Activated CD8-positive, alpha-beta T cell treated with anti-CD3 and anti-CD28 coated beads, Interleukin-2, amount 10 ng/mL, durations not matched to agents 7 days and 5 days (primary cell): ENCODE measurements at regions not wholly inside any gene's neighbourhood (a gene's known extent, or its start where the extent isn't known, plus 50 kb on each side); places are given as distances from the start of the nearest gene placed in this dataset.
A peak's percentile ranks its signal among the peaks of the same experiment; 100 is the strongest.
"Not testable (repeated sequence)": the region's sequence is repeated elsewhere in the genome, so short reads cannot be mapped to it uniquely, and the experiment has no call there.

Source experiments
- ATAC-seq: fragments of 150-1000 bp; cut with Tn5 transposase; one replicate; pipeline ENCODE4 v1.10.0; 2021; ENCODE audit warnings: moderate library complexity
- CTCF ChIA-PET: fragments of 350-600 bp; sonication (Branson Sonifier 250); formaldehyde crosslinking; loops from one replicate; lab custom pipeline; 2021; ENCODE audit warnings: antibody characterized with exemption; lab: Charles Lee
- POLR2A ChIA-PET: fragments of 350-600 bp; sonication (Branson Sonifier 250); formaldehyde crosslinking; loops from one replicate; lab custom pipeline; 2021; ENCODE audit warnings: antibody characterized with exemption; lab: Charles Lee
- DNase-seq: peaks from one replicate; pipeline ENCODE4 v3.0.0-alpha.2; 2020
- H3K27ac Mint-ChIP-seq: one replicate; pipeline ENCODE4 v1.8.0; 2021; ENCODE audit warnings: mild to moderate bottlenecking, mixed read lengths
- H3K27me3 Mint-ChIP-seq: one replicate; pipeline ENCODE4 v1.8.0; 2021; ENCODE audit warnings: low read depth, mixed read lengths
- H3K36me3 Mint-ChIP-seq: one replicate; pipeline ENCODE4 v1.8.0; 2021; ENCODE audit warnings: low read depth, mixed read lengths
- H3K4me1 Mint-ChIP-seq: one replicate; pipeline ENCODE4 v1.8.0; 2021; ENCODE audit warnings: low read depth, mixed read lengths
- H3K4me3 Mint-ChIP-seq: one replicate; pipeline ENCODE4 v1.8.0; 2021; ENCODE audit warnings: mild to moderate bottlenecking, mixed read lengths
- H3K9me3 Mint-ChIP-seq: one replicate; pipeline ENCODE4 v1.8.0; 2022; ENCODE audit warnings: mixed read lengths; ENCODE audit not compliant: insufficient read depth

DNA sequence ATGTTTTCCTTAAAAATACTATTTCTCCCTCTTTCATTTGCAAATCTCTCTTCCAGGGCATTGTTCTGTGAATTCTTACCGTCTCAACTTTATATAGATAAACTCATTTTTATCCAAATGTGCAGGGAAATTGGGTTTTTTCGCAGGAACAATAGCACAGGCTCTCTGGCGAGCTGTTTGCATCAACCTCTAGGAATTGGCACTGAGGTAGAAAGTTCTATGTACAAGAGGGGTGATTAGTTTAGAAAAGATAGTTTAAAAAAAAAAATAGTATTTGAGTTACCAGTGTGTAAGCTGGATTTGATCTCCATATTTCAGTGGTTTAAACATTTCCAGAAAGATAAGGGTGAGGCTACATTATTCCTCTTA lies 129.7 kb upstream of the BTN3A2 start:
- ChIA-PET CTCF (interaction anchor here (1.0 to 3.1 kb wide), 4 partner anchors 10 to 37 kb away, joined by 3 to 14 read pairs (median 4); a partner anchor contains a TSS), POLR2A (interaction anchor here (1.0 to 7.2 kb wide), 35 partner anchors 12 to 1658 kb away, joined by 4 to 1100 read pairs (median 35); a partner anchor contains a TSS)
- DNase-seq (peak; percentile 22), ATAC-seq (no peak)
- Mint-ChIP-seq H3K4me1 (peaks cover 42% of the 10 kb centered on the region), H3K9me3 (no peaks in the 10 kb centered on the region), H3K4me3 (peak overlapping the region; percentile 78), H3K27me3 (peaks cover 2% of the 10 kb centered on the region), H3K36me3 (peaks cover 18% of the 10 kb centered on the region), H3K27ac (peak overlapping the region; percentile 99)

DNA sequence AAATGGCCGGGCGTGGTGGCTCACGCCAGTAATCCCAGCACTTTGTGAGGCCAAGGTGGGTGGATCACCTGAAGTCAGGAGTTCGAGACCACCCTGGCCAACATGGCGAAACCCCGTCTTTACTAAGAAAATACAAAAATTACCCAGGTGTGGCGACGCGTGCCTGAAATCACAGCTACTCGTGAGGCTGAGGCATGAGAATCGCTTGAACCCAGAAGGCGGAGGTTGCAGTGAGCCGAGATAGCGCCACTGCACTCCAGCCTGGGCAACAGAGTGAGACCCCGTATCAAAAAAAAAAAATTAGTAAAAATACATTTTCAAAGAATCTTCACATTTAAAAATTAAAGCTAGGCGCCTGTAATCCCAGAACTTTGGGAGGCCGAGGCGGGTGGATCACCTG lies 125.6 kb upstream of the BTN3A2 start:
- ATAC-seq, CTCF ChIA-PET, H3K27me3 Mint-ChIP-seq, H3K4me3 Mint-ChIP-seq, H3K9me3 Mint-ChIP-seq: not testable (repeated sequence)
- POLR2A ChIA-PET, result interaction anchor here (0.6 to 6.8 kb wide), 8 partner anchors 12 to 894 kb away, joined by 3 to 118 read pairs (median 16); a partner anchor contains a TSS
- Mint-ChIP-seq H3K36me3 (peaks cover 14% of the 10 kb centered on the region), H3K4me1 (peaks cover 43% of the 10 kb centered on the region), H3K27ac (peak overlapping the region; percentile 68)
- peak; percentile 13 for DNase-seq

DNA sequence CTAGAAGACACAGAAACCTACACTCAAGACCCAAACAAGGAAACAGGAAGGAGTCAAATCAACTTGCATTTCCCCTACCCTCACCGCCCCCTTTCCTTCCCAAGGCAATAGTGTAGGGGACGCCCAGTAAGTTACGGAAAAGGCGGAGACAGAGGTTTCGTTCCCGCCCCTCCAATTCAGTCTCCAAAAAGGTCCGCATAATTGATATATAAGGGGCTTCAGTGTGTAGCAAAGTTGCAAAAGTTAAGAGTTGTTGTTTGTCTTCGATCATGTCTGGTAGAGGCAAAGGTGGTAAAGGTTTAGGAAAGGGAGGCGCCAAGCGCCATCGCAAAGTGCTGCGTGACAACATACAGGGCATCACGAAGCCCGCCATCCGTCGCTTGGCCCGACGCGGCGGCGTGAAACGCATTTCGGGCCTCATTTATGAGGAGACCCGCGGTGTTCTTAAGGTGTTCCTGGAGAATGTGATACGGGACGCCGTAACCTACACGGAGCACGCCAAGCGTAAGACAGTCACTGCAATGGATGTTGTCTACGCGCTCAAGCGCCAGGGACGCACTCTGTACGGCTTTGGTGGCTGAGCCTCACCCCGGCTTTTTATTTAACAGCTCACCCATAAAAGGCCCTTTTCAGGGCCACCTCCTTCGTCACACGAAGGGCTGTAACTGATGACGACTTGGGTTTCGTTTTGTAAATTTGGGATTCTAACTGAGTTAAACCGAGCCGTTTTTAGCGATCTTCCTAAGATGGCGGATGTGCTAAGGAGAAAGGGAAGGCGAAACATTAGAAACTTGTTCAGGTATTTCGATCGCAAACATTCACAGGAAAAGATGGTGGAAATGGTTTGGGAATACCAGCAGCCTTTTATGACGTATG lies 124.6 kb upstream of the BTN3A2 start:
- Mint-ChIP-seq H3K4me1 (peaks cover 51% of the 10 kb centered on the region), H3K27me3 (peaks cover 2% of the 10 kb centered on the region), H3K36me3 (peaks cover 12% of the 10 kb centered on the region), H3K4me3 (peak overlapping the region; percentile 74), H3K27ac (peak overlapping the region; percentile 96), H3K9me3 (no peaks in the 10 kb centered on the region)
- ATAC-seq (peak; percentile 81), DNase-seq (peak; percentile 94)
- ChIA-PET POLR2A (interaction anchor here (0.5 to 6.8 kb wide), 25 partner anchors 8 to 1570 kb away, joined by 3 to 118 read pairs (median 8); a partner anchor contains a TSS), CTCF (interaction anchor here (1.0 kb wide), 1 partner anchor 11 kb away, joined by 3 read pairs; a partner anchor contains a TSS)

DNA sequence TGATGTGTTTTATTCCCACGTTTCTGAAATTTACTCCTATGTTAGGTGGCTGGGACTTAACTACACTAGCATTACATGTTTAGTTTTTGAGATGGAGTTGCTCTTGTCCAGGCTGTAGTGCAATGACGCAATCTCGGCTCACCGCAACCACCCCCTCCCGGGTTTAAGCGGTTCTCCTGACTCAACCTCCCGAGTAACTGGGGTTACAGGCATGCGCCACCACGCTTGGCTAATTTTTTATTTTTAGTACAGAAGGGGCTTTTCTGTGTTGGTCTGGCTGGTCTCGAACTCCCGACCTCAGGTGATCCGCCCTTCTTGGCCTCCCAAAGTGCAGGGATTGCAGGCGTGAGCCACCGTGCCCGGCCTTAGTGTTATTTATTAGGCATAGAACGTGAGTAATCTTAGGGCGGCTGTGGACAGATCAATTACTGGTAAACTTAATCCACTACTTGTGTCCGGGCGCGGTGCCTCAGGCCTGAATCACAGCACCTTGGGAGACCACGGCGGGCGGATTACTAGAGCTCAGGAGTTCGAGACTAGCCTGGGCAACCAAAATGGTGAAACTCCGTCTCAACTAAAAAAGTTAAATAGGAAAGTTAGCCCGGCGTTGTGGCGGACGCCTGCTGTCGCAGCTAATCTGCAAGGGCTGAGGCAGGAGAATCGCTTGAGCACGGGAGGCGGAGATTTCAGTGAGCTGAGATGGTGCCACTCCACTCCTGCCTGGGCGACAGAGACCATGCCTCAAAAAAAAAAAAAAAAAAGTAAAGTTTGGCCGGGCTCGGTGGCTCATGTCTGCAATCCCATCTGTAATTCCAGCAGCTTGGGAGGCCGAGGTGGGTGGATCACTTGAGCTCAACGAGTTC lies 123.7 kb upstream of the BTN3A2 start:
- H3K4me1 Mint-ChIP-seq, result peaks cover 46% of the 10 kb centered on the region

DNA sequence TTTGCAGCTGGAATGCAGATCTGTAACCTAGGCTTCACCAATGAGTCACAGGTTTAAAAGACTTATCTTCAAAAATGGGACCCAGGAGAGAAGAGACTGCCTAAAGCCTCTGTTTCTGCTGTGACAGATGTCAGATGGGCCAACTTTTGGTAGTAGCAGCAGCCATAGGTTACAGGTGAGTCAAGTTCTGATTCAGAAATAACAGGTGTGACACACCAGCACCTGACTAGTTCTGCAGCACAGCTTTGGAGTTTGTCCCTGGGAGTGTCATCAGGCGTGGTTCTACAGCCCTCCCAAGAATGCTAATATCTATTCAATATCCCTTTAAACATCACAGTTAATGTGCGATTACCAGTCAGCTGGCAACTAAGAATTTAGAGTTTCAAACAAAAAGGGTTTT lies 121.9 kb upstream of the BTN3A2 start:
- ChIA-PET POLR2A (interaction anchor here (0.8 to 6.8 kb wide), 7 partner anchors 27 to 1572 kb away, joined by 3 to 118 read pairs (median 10); a partner anchor contains a TSS), CTCF (interaction anchor here (1.2 kb wide), 1 partner anchor 16 kb away, joined by 3 read pairs; no protein-coding TSS in a partner anchor)
- no peak for DNase-seq
- Mint-ChIP-seq H3K4me1 (peaks cover 48% of the 10 kb centered on the region), H3K9me3 (no peaks in the 10 kb centered on the region), H3K4me3 (no peak overlapping the region), H3K27ac (no peak overlapping the region), H3K27me3 (peaks cover 2% of the 10 kb centered on the region), H3K36me3 (peaks cover 16% of the 10 kb centered on the region)
- no peak for ATAC-seq

More for the DNA sequence above, 123.7 kb upstream of the BTN3A2 start:
- POLR2A ChIA-PET, result interaction anchor here (0.5 to 6.8 kb wide), 24 partner anchors 9 to 1569 kb away, joined by 3 to 118 read pairs (median 8); a partner anchor contains a TSS
- Mint-ChIP-seq H3K4me3 (peak overlapping the region; percentile 74), H3K27me3 (peaks cover 2% of the 10 kb centered on the region), H3K36me3 (peaks cover 13% of the 10 kb centered on the region), H3K9me3 (no peaks in the 10 kb centered on the region), H3K27ac (peak overlapping the region; percentile 96)
- peak; percentile 76 for DNase-seq
- peak; percentile 17 for ATAC-seq
- CTCF ChIA-PET, result interaction anchor here (1.0 kb wide), 1 partner anchor 10 kb away, joined by 3 read pairs; a partner anchor contains a TSS

DNA sequence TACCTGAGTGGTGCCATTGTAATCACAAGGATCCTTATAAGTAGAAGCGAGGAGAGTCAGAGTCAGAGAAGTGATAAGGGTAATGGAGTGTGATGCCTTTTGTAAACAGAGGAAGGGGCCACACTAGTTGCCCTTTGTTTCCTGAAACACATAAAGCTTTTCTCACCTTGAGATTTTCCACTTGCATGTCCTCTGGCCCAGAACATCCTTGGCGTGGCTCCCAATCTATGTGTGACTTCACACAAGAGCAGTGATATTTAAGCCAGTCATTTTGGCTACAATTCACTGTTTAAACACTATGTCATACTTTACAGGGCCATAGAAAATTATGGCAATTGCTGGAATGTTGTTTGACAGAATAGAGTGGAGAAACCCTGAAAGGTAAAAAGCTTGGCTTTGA lies 121.2 kb upstream of the BTN3A2 start:
- Mint-ChIP-seq H3K4me1 (peaks cover 49% of the 10 kb centered on the region), H3K9me3 (no peaks in the 10 kb centered on the region), H3K27ac (no peak overlapping the region), H3K27me3 (peaks cover 2% of the 10 kb centered on the region), H3K4me3 (no peak overlapping the region), H3K36me3 (peaks cover 16% of the 10 kb centered on the region)
- ChIA-PET POLR2A (interaction anchor here (0.8 to 6.8 kb wide), 8 partner anchors 27 to 1571 kb away, joined by 3 to 118 read pairs (median 10); a partner anchor contains a TSS), CTCF (interaction anchor here (1.2 kb wide), 1 partner anchor 15 kb away, joined by 3 read pairs; no protein-coding TSS in a partner anchor)
- DNase-seq (no peak), ATAC-seq (no peak)

DNA sequence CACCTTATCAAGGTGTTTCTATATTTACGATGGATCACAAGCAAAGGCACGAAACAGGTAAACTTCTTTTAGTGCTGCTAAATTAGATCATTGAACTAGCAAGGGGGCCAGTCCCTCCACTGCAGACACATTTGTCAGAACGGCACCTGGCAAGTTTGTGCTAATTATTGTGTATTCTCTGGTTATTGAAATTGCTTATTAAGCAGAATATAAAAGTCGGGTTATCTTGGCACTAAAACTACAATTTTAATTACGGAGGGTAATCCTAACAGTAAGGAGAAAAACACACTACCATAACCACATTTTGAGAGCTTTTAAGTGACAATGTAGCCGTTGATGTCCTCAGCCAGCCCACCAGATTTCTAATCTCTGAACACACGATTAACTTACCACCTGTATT lies 118.9 kb upstream of the BTN3A2 start:
- no peak for ATAC-seq
- H3K27ac Mint-ChIP-seq, result no peak overlapping the region
- no peak for DNase-seq
- ChIA-PET CTCF (no interaction called here), POLR2A (interaction anchor here (1.0 to 6.8 kb wide), 2 partner anchors 26 to 29 kb away, joined by 6 to 118 read pairs; a partner anchor contains a TSS)
- peaks cover 17% of the 10 kb centered on the region for H3K36me3 Mint-ChIP-seq
- no peaks in the 10 kb centered on the region for H3K27me3 Mint-ChIP-seq
- H3K9me3 Mint-ChIP-seq, result no peaks in the 10 kb centered on the region
- peaks cover 42% of the 10 kb centered on the region for H3K4me1 Mint-ChIP-seq
- H3K4me3 Mint-ChIP-seq, result no peak overlapping the region

DNA sequence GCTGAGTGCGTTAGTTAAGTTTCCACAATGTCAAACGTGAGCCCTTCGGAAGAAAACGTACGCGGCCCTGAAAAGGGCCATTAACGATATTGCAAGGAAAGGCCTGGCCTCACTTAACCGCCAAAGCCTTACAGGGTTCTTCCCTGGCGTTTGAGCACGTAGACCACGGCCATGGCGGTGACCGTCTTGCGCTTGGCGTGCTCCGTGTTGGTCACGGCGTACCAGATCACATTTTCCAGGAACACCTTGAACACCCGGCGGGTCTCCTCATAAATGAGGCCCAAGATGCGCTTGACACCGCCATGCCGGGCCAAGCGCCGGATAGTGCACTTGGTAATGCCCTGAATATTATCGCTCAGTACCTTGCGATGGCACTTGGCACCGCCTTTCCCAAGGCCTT lies 118.4 kb upstream of the BTN3A2 start:
- H3K9me3 Mint-ChIP-seq, result no peaks in the 10 kb centered on the region
- ATAC-seq, result no peak
- no peak overlapping the region for H3K27ac Mint-ChIP-seq
- H3K4me1 Mint-ChIP-seq, result peaks cover 38% of the 10 kb centered on the region
- ChIA-PET POLR2A (interaction anchor here (1.0 kb wide), 1 partner anchor 30 kb away, joined by 6 read pairs; a partner anchor contains a TSS), CTCF (no interaction called here)
- peaks cover 17% of the 10 kb centered on the region for H3K36me3 Mint-ChIP-seq
- H3K4me3 Mint-ChIP-seq, result no peak overlapping the region
- H3K27me3 Mint-ChIP-seq, result no peaks in the 10 kb centered on the region
- DNase-seq, result no peak

DNA sequence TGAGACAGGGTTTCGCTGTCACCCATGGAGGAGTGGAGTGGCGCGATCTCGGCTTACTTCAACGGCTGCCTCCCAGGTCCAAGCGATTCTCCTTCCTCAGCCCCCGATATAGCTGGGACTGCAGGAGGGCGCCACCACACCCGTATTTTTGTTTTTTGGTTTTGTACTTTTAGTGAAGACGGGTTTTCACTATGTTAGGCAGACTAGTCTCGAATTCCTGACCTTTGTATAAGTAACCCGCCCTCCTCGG lies 115.4 kb upstream of the BTN3A2 start:
- Mint-ChIP-seq H3K4me1 (peaks cover 30% of the 10 kb centered on the region), H3K9me3 (no peaks in the 10 kb centered on the region), H3K4me3 (peak overlapping the region; percentile 84), H3K36me3 (peaks cover 33% of the 10 kb centered on the region), H3K27me3 (no peaks in the 10 kb centered on the region), H3K27ac (peak overlapping the region; percentile 100)
- DNase-seq, result peak; percentile 71
- peak; percentile 38 for ATAC-seq
- CTCF ChIA-PET, result interaction anchor here (0.8 to 2.9 kb wide), 6 partner anchors 15 to 73 kb away, joined by 3 to 19 read pairs (median 4); a partner anchor contains a TSS
- POLR2A ChIA-PET, result interaction anchor here (0.8 to 3.5 kb wide), 19 partner anchors 19 to 1617 kb away, joined by 3 to 59 read pairs (median 15); partner anchors contain the start of gene HMGN4

DNA sequence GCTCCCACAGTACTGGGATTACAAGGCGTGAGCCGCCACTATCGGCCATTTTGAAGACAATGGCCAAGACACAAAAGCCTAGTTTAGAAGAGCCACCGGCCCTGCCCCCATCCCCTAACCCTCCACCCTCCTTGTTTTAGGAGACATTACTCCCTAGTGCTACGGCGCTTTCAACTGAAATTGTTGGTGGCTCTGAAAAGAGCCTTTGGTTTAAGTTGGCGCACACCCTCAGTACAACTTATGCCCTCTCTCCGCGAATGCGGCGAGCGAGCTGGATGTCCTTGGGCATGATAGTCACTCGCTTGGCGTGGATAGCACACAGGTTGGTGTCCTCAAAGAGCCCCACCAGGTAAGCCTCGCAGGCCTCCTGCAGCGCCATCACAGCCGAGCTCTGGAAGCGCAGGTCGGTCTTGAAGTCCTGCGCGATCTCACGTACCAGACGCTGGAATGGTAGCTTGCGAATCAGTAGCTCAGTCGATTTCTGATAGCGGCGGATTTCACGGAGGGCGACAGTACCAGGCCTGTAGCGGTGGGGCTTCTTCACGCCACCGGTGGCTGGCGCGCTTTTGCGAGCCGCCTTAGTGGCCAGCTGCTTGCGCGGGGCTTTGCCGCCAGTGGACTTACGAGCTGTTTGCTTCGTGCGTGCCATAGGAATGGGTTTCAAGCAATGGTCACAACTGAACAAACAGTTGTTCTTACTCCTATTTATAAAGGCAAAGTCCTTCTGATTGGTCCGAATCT lies 114.9 kb upstream of the BTN3A2 start:
- Mint-ChIP-seq H3K4me1 (peaks cover 30% of the 10 kb centered on the region), H3K36me3 (peaks cover 33% of the 10 kb centered on the region), H3K27ac (peak overlapping the region; percentile 100), H3K9me3 (no peaks in the 10 kb centered on the region), H3K4me3 (peak overlapping the region; percentile 84), H3K27me3 (no peaks in the 10 kb centered on the region)
- ATAC-seq (peak; percentile 55), DNase-seq (peak; percentile 85)
- ChIA-PET POLR2A (interaction anchor here (0.5 to 3.5 kb wide), 29 partner anchors 19 to 1624 kb away, joined by 3 to 59 read pairs (median 5); partner anchors contain the start of gene HMGN4), CTCF (interaction anchor here (0.6 to 2.9 kb wide), 12 partner anchors 10 to 318 kb away, joined by 3 to 19 read pairs (median 4); a partner anchor contains a TSS)
